GM18867 (cell line): ENCODE measurements at regions not wholly inside any gene's neighbourhood (a gene's known extent, or its start where the extent isn't known, plus 50 kb on each side); places are given as distances from the start of the nearest gene placed in this dataset.
"Not testable (repeated sequence)": the region's sequence is repeated elsewhere in the genome, so short reads cannot be mapped to it uniquely, and the experiment has no call there.

Experiments
- ATAC-seq: cut with Tn5 transposase; IDR thresholded peaks from one replicate; pipeline ENCODE4 v1.9.1; 2021; ENCODE audit warnings: mild to moderate bottlenecking, moderate library complexity; ENCODE audit not compliant: unreplicated experiment

- not testable (repeated sequence) for ATAC-seq
Observed at GRCh38 chr16:21422824-21423223, 144.7 kb upstream of the CRYM start.

- ATAC-seq: not testable (repeated sequence)
Observed at GRCh38 chr16:21404699-21405098, 126.6 kb upstream of the CRYM start.

GRCh38 chr16:21397866-21398265, 119.8 kb upstream of the CRYM start:
- ATAC-seq: not testable (repeated sequence)

- not testable (repeated sequence) for ATAC-seq
Observed at GRCh38 chr16:21396545-21396944, 118.5 kb upstream of the CRYM start.

GRCh38 chr16:21390634-21391033, 112.5 kb upstream of the CRYM start:
- ATAC-seq: not testable (repeated sequence)

- not testable (repeated sequence) for ATAC-seq
Observed at GRCh38 chr16:21389860-21390259, 111.8 kb upstream of the CRYM start.

- ATAC-seq: not testable (repeated sequence)
Observed at GRCh38 chr16:21387757-21388156, 109.7 kb upstream of the CRYM start.

GRCh38 chr16:21386201-21386915, 108.3 kb upstream of the CRYM start:
- not testable (repeated sequence) for ATAC-seq

- not testable (repeated sequence) for ATAC-seq
Observed at GRCh38 chr16:21383682-21384081, 105.6 kb upstream of the CRYM start.

GRCh38 chr16:21379645-21380044, 101.6 kb upstream of the CRYM start:
- ATAC-seq: not testable (repeated sequence)

GRCh38 chr16:21376196-21376899, 98.3 kb upstream of the CRYM start:
- ATAC-seq: not testable (repeated sequence)

- not testable (repeated sequence) for ATAC-seq
Observed at GRCh38 chr16:21375334-21375733, 97.2 kb upstream of the CRYM start.

- not testable (repeated sequence) for ATAC-seq
Observed at GRCh38 chr16:21373454-21373853, 95.4 kb upstream of the CRYM start.

- ATAC-seq: not testable (repeated sequence)
Observed at GRCh38 chr16:21372862-21373261, 94.8 kb upstream of the CRYM start.

- not testable (repeated sequence) for ATAC-seq
Observed at GRCh38 chr16:21372162-21372835, 94.2 kb upstream of the CRYM start.

GRCh38 chr16:21370791-21371190, 92.7 kb upstream of the CRYM start:
- ATAC-seq: not testable (repeated sequence)

- ATAC-seq: not testable (repeated sequence)
Observed at GRCh38 chr16:21368973-21369942, 91.2 kb upstream of the CRYM start.

- not testable (repeated sequence) for ATAC-seq
Observed at GRCh38 chr16:21367733-21368421, 89.8 kb upstream of the CRYM start.

- ATAC-seq: peak; percentile 55
Observed at GRCh38 chr16:21366998-21367397, 88.9 kb upstream of the CRYM start.

GRCh38 chr16:21365541-21365940, 87.5 kb upstream of the CRYM start:
- not testable (repeated sequence) for ATAC-seq
